ENCODE measurements at regions not wholly inside any gene's neighbourhood (a gene's known extent, or its start where the extent isn't known, plus 50 kb on each side); places are given as distances from the start of the nearest gene placed in this dataset.

DNA sequence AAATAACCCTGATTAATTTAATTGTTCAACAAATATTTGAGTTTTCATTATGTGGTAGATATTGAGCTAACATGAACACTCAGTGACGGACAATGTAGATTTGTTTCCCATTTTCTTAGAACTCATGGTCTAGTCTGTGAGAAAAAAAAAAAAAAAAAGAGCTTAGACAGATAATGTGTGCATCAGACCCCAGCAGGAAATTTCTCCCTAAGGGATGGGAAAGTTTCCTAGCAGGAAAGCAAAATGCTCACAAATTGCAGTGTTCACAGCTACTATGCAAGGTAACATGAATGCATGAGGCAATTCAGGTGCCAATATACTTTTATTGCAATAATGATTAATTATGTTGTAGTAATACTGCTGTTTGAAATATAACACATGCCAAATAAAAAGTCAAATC, 843.2 kb upstream of the SLIT2 start:
- DNase-seq (ENCODE audit: low read depth), result no peak

DNA sequence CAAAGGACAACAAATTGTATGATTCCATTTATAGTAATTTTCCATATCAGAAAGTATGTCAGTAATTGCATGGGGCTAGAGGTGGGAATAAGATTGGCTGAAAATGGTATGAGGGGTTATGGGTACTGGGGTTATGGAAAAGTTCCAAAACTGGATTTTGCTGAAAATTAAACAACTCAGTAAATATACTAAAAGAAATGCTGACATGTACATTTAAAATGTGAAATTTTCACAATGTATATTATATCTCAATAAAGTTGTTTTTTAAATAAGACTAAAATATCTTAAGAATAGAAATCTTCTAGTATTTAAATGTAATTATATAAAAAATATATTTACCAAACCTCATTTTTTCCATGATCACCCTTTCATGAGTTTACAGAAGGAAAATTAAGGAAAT, 844.9 kb upstream of the SLIT2 start:
- DNase-seq (ENCODE audit: low read depth), result no peak

DNA sequence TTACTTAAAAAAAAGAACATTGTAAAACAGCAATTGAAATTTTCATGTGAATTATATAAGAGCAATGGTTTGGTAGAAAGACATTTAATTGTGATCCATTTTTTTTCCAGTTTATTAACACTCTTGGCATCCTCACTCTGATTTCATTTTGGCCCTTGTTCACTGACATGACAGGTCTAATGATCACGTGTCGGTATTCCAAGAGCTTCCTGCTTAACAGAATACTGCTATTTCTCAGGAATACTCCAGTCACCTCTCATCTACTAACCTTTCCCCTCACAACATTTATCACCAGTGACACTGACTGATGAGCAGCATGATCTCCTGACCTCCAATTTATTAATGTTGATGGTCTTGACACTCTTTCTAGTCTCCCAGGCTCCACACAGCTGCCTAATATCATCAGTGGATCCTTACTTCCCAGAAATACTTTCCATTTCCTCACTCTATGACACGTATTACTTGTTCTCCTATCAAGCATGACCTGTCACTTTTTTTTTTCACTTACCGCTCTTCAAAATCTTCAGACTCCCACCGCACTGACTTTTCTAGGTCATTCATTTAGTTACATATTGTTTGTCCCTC, 847.8 kb upstream of the SLIT2 start:
- DNase-seq (ENCODE audit: low read depth), result no peak

DNA sequence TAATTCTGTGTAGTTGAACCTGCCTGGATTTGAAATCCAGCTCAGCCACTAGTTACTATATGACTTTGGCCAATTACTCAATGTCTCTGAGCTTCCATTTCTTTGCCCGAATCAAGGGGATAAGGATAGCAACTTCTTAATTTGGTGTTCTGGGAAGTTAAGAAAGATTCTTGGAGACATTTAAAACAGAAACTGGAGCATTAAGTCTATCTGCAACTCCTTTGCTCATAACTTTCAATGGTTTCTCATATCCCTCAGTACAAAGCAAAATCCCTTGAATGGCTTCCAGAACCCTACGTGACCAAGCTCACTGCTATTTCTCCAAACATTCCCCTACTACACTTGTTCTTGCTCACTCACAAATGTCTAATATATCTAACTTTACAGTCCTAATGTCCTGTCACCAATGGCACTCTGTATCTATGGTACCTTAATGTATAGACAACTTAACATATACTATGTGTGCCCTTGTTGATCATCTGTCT, 849.1 kb upstream of the SLIT2 start:
- no peak for DNase-seq (ENCODE audit: low read depth)

DNA sequence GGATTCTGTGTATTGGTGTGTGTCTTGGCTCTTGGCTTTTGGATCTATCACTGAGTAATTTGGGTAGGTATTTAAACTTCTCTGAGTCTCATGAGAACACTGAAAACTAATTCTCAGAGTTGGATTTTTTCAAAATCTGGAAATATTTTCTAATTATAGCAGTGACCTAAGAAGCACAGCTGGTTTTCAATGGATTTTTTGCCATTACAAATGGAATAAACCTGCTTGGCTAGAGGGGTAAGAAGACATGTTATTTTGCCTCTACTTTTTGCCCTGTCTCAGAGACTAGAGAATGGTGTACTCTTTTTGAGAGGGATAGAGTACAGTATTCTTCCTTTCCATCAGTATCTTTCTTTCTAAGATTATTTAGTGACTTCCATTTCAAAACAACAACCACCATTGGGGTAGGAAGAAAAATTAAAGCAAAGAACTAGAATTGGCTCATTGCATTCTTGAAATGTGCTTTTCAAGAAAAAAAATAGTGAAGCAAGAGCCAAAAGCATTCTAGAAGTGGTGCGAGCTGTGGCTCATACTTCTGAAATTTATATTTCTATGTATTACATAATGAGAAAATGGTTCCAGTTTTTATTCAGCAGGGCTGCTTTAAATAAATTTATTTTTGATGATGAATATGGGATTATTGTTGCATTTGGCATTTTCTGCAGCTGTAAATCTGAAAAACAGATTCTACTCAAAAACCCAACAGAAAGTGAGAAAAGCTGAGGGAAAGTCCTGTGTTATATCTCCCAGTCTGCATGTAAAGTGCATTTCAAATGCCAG, 850.2 kb upstream of the SLIT2 start:
- DNase-seq (ENCODE audit: low read depth), result no peak

DNA sequence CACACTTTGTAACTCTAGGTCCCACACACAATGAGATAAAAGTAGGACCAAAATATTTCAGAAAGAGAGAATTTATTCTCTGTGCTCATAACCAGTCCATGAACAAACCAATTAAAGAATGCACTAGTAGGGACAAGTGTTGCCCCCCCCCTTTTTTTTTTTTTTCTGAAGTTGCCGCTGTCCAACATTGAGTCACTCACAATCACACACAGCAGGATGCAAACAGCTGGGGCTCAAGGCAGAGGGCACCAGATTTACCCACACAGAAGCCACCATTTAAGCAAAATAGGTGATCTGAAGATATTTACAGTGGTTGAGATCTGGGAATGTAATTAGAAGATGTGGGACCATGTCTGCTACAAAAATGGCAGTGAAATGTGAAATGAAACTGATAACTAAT, 850.9 kb upstream of the SLIT2 start:
- no peak for DNase-seq (ENCODE audit: low read depth)

DNA sequence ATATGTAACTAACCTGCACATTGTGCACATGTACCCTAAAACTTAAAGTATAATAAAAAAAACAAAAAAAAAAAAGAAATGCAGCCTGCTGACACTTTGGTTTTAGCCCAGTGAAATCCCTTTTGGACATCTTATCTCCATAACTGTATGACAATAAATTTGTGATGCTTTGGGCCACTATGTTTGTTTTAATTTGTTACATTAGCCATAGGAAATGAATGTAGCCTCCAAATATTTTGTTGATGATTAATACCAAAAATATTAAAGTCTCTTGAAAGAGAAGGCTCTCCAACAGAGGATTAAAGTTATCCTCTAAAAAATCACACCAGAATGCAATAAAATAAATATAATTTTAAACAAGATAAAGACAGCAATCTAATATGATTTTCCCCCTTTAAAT, 852.7 kb upstream of the SLIT2 start:
- peak; percentile 29 for DNase-seq (ENCODE audit: low read depth)

DNA sequence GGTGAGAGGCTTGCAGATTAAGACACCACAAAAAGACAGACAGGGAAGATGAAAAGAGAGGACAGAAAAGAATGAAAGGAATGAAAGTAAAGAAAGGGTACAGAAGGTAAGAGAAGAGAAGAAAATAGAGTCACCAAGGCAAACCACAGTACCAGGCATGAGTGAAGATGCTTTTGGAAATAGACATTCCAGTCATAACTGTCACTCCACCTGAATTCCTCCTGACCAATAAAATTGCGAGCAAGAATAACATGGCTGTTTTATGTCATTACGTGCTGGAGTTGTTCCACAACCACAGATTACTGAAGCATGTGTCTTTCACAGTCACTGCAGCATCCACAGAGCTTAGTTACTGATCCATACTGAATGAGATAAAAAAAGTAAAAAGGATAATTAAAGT, 864.9 kb upstream of the SLIT2 start:
- DNase-seq (ENCODE audit: low read depth), result no peak

DNA sequence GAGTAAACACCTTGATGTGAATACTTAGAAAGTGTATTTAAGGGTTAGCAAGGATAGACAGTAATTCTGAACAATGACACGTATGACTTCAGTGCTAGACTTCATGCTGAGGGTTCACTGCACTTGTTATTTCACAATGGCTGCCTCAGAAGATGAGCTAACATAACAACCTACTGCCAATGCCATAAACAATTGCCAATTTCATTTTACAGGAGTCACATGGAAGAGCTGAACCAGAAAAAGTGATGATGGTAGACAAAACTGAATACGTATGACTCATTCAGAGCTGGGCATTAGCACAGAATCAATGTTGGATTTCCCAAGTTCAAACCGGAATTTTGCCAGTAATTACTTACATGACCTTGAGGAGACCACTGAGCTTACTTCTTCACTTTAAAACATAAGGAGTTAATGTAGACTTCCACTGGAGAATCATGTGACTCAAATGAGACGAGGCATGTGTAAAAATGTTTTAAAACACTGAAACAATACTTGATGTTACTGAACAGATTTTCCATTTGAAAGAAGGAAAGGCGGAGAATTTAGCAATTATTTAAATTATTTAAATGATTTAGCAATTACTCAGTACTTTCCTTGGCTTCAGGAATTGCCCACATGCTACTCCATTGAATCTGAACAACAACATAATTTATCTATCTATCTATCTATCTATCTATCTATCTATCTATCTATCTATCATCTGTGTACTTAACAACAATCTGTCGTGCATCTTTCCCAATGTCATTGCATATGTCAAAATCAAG, 868.5 kb upstream of the SLIT2 start:
- DNase-seq (ENCODE audit: low read depth), result peak; percentile 97

DNA sequence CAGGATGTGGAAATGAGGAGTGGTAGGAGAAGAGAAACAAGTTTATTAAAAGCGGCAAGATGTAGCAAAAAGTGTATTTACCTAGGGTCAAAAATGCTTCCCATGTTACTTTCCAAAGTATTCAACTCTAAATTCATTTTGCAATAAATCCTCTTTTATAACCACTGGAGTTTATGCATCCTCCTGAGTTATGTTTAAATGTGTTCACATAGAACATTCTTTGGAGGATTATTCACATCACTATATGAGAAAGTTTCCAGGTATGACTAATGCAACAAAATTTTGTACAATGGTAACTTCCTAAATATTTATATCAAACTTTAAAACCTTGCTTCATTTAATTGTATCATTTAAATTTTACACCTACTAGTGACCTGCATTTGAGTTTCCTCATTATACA, 870.6 kb upstream of the SLIT2 start:
- DNase-seq (ENCODE audit: low read depth), result peak; percentile 68

DNA sequence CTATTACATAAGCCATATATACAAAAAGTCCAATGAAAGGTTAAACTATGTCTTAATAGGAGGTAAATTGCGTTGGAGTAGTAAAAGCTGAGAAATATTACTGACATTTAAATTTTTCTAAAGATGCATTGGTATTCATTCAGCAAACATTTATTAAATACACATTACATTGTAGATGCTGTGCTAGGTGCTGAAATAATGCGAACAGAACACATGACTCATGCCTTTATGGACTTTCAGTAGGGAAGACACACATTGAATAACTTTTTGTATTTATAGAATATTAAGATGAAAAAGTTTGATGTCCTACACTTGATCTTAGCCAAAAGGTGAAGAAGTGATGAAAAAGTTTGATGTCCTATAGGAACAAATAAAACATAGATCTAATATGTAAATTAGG, 871.1 kb upstream of the SLIT2 start:
- DNase-seq (ENCODE audit: low read depth), result no peak

DNA sequence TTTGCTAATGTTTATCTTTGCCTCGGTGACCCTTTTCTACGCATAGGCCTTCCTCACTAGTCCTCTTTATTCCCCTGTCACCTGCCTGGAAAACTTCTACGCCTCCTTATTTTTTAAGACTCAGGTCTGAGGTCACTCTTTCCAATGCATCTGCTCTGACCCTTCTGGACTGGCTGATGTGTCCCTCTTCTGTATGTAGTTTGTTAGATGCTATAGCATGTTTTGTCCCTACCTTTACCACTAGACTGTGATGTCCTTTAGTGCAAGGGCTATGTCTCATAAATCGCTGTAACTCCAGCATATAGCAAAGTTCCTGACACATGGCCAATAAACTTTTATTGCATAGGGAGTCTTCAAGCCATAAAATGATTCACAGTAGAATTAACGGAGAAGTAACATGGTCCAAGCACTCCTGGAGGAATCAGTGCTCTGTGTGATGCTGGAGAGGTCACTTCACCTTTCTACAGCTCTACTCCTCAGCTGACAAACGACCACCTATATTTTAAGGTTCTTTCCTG, 872.5 kb upstream of the SLIT2 start:
- no peak for DNase-seq (ENCODE audit: low read depth)

DNA sequence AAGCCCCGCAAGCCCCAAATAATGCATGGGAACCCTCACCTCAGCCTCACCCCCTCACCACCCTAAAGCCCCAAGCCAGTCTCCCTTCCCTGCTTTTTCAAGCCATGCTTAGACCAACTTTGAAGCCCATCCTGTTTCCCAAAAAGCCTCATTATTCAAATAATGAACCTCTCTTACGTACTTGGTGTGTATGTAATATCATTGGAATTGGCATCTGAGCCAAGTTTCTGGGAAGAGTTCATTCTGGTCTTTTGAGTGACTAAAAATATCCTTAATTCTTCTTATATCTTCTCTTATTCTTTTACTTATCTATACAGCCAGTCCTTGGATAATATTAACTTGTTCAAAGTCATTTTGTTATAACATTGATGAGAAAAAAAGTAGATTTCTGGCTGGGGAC, 875.8 kb upstream of the SLIT2 start:
- DNase-seq (ENCODE audit: low read depth), result no peak

DNA sequence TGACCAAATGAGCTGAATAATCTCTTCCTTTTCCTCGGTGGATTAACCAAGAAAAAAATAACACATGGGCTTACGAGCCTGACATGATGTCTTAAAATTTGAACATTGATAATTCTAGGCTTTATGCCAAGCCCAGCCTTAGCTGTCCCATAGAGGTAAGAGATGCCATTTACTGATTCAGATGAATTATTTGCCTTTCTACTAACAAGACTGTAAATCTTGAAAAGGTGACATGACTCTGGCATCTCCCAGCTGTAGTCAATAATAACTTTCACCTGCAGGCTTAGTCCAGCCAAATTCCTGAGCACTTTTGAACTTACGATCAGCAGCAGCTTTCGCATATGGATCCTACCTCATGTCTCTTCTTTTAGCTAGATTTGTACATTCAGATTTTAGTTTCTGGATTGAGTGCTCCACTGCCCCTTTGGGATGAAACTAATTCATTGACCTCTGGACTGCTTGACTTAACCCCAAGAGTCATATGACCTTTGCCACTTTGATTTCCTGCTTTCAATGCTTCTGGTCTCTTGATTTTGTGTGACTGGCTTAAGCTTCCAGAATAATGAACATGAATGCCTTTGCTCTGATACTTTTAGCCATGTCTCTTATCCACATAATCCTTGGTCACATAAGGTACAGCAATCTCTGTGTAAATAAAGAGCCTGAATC, 876.4 kb upstream of the SLIT2 start:
- DNase-seq (ENCODE audit: low read depth), result no peak

DNA sequence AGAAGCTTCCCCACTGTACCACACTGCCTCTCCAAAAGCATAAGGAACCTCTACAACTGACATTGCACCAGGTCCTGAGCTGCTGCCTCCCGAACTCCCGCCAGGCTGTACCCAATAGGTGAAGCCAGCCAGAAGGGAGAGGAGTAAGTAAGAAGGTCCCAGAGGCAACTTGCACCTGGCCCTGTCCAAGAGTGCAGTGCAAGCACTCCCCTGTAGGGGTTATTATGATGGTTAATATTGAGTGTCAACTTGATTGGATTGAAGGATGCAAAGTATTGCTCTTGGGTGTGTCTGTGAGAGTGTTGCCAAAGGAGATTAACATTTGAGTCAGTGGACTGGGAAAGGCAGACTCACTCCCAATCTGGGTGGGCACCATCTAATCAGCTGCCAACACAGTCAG, 879.3 kb upstream of the SLIT2 start:
- DNase-seq (ENCODE audit: low read depth), result no peak

DNA sequence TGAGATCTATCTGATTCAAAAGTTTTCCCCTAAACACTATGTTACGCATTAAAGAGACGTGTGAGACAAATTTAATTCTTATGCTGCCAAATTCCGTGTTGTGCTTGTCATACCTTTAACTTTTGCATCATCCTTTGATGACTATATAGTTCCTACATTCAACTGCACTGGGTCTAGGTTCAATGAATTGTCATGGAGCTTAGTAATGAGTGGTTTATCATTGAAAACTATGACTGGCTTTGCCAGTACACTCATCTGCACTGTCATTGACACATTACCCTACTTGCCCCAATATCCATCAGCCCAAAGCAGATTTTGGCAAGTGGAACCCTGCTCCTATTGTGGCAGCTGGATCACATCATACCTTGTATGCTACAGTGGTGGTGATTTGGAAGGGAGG, 882.9 kb upstream of the SLIT2 start:
- no peak for DNase-seq (ENCODE audit: low read depth)

DNA sequence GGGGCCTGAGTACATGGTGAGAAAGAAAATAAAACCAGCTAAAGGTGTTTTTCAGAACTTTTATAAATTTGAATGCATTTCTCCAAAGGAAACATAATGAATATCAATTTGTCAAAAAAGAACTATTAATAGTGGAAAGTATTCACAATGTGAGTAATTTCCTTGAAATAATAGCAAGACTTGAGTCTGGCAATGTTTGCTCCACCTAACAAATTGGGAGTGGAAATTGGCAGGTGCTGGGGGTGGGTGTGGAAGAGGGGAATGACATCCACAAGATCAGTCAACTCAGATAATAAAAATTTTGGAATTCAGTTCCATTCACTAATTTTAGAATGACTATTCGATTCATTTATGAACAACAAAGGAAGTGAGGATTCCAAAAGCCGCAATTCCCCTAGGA, 884.8 kb upstream of the SLIT2 start:
- no peak for DNase-seq (ENCODE audit: low read depth)

DNA sequence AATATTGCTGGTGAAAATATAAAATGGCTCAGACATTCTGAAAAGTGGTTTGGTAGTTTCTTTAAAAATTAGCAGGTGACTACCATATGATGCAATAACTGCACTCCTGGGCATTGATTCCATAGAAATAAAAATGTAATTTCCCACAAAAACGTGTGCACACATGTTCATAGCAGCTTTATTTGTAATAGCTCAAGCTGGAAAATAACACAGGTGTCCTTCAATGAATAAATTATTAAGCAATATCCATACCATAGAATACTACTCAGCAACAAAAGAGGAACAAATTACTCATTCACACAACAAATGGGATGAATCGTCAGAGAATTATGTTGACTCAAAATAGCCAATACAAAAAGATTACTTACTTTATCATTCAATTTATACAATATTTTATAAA, 893.7 kb upstream of the SLIT2 start:
- no peak for DNase-seq (ENCODE audit: low read depth)

DNA sequence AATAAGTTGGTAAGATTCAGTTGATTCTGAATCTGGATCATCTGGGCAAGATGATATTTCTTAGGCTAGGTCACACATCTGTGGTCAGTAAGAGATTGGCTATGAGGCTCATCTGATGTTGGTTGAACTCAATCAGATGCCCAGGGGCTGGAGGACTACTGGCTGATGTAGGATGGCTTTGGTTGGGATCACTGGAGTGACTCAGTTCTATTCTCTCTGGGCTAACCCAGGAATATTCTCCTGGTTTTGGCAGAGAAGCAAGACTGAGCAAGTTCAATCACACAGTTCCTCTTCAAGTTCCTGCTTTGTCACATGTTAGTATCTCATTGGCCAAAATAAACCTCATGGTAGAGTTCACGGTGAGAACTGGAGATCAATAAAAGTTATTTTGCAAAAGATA, 902.3 kb upstream of the SLIT2 start:
- no peak for DNase-seq (ENCODE audit: low read depth)

DNA sequence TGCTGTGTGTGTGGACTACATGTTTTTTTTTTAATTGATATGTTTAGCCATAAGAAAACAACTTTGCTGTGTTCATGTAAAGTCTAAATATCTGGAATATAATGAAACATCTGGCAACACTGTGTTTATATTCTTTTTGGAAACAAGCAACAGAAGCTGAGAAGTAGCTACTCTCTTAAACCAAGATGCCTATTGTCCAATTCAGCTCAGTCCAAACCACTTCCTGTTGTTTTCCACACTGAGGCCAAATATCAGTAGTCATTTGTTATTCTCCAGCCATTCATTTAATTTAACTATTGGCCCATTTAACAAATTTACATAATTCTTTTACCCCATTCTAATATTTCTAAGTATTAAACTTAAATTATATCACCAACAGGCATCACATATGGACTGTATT, 903.0 kb upstream of the SLIT2 start:
- DNase-seq (ENCODE audit: low read depth), result no peak

DNA sequence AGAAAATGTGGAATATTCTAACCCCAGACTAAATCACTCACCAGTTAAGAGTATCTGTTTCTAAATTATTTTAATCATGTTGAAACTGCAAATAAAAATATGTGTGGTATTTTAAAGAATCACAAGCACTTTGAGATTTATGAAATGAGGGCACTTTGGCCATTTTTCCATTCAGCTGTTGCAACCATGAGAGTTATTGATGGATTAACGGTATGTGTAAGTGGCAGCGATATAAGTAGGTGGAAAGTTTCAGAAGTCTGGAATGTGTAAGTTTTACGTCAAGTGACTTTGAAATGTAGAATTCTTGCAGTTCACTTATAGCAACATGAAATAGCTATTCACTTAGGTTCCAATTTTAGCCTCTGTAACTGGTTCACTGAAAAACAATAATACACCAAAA, 905.1 kb upstream of the SLIT2 start:
- DNase-seq (ENCODE audit: low read depth), result peak; percentile 4

DNA sequence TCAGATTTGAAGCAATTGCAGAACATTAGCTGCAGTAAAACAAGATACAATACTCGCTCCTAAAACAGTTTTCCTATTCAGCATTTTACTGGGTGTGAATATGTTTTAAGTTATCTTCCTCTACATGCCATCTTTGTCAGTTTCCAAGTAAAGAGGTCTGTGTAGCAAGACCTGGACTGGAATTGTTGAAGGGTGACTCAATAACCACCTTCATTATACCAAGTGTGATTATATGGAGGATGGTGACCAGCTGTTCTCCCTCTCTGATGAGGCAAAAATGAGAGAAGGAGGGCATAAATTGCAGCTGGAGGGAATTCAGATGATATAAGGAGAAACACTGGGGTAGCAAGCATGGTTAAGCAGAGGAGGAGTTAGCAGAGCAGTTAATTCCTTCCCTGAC, 922.1 kb upstream of the SLIT2 start:
- DNase-seq (ENCODE audit: low read depth), result no peak

DNA sequence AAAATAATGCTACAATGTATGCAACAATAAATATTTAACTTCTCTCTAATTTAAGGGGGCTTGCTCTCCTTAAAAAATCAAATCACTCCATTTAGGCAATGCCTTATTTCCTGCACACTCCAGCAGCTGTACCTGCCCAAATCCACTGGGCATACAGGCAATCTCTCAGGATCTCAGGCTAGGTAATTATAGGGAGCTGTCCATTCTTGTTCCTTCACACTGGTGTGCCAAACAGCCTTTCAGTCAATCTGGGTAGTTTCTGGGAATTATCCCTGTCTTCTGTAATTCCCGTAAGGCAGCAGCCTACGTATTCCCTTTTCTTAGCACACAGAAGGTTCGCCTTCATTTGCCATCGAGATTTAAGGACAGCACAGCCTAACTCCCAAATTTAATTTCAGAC, 922.6 kb upstream of the SLIT2 start:
- no peak for DNase-seq (ENCODE audit: low read depth)
